SU-DHL-6 (cell line): ENCODE measurements at regions not wholly inside any gene's neighbourhood (a gene's known extent, or its start where the extent isn't known, plus 50 kb on each side); places are given as distances from the start of the nearest gene placed in this dataset.

Experiments used
- H2AFZ ChIP-seq: fragments of 200-600 bp; sonication (generic); 2 replicates; pipeline ENCODE4 v1.6.1; 2014; ENCODE audit warnings: low read depth, mild to moderate bottlenecking, moderate library complexity, mixed read lengths, antibody characterized with exemption, low read length; ENCODE audit not compliant: severe bottlenecking
- H3F3A ChIP-seq: fragments of 200-600 bp; shearing (Covaris generic); 2 replicates; pipeline ENCODE4 v1.6.0; 2016; ENCODE audit warnings: antibody characterized with exemption, mild to moderate bottlenecking; ENCODE audit not compliant: insufficient read depth
- H3K27ac ChIP-seq: fragments of 200-600 bp; sonication (generic); 2 replicates; pipeline ENCODE4 v1.5.1; 2016; ENCODE audit warnings: low read depth, mild to moderate bottlenecking, low read length, moderate library complexity, mixed read lengths
- H3K27me3 ChIP-seq: fragments of 200-600 bp; sonication (generic), shearing (Covaris generic); 2 replicates; pipeline ENCODE4 v1.6.0; 2014; ENCODE audit warnings: mild to moderate bottlenecking, low read length
- H3K36me3 ChIP-seq: fragments of 200-600 bp; sonication (generic); 2 replicates; pipeline ENCODE4 v1.6.1; 2014; ENCODE audit warnings: mild to moderate bottlenecking, low read length, mixed read lengths
- H3K4me2 ChIP-seq: fragments of 300-600, 200-600 bp; shearing (Covaris generic), sonication (generic); 2 replicates; pipeline ENCODE4 v1.6.0; 2014; ENCODE audit warnings: low read length, low read depth, mild to moderate bottlenecking; ENCODE audit not compliant: poor library complexity, severe bottlenecking
- H3K4me3 ChIP-seq: fragments of 200-600 bp; sonication (generic); 2 replicates; pipeline ENCODE4 v1.5.1; 2014; ENCODE audit warnings: antibody characterized with exemption, low read length, mild to moderate bottlenecking, mixed read lengths; ENCODE audit not compliant: insufficient read depth, poor library complexity, severe bottlenecking
- H3K79me2 ChIP-seq: fragments of 200-600 bp; sonication (generic); 2 replicates; pipeline ENCODE4 v1.6.1; 2014; ENCODE audit warnings: mild to moderate bottlenecking, low read length, moderate library complexity; ENCODE audit not compliant: insufficient read depth
- H3K9ac ChIP-seq: fragments of 200-600 bp; sonication (generic); 2 replicates; pipeline ENCODE4 v1.7.0; 2014; ENCODE audit warnings: mild to moderate bottlenecking, low read length
- H3K9me2 ChIP-seq: fragments of 200-600 bp; sonication (generic); replicated peaks from 2 replicates; pipeline ENCODE4 v1.6.1; 2014; ENCODE audit warnings: low read length; ENCODE audit not compliant: insufficient read depth
- H3K9me3 ChIP-seq: fragments of 200-600 bp; sonication (generic); 2 replicates; pipeline ENCODE4 v1.6.1; 2014; ENCODE audit warnings: low read length, mixed read lengths; ENCODE audit not compliant: insufficient read depth
- H4K20me1 ChIP-seq: fragments of 200-600 bp; sonication (generic); 2 replicates; pipeline ENCODE4 v1.6.1; 2014; ENCODE audit warnings: low read depth, mild to moderate bottlenecking, antibody characterized with exemption, low read length, moderate library complexity, mixed read lengths
- CTCF ChIP-seq: fragments of 200-600 bp; sonication (generic); IDR thresholded peaks from one replicate; pipeline ENCODE4 v1.5.1; 2017; ENCODE audit warnings: antibody characterized with exemption, mild to moderate bottlenecking, low read length, moderate library complexity; ENCODE audit not compliant: insufficient read depth, poor library complexity, severe bottlenecking
- EZH2phosphoT487 ChIP-seq: fragments of 200-600 bp; sonication (generic), shearing (Covaris generic); conservative IDR thresholded peaks from 2 replicates; pipeline ENCODE4 v1.6.1; 2018; ENCODE audit warnings: mild to moderate bottlenecking, antibody characterized with exemption, low read length, moderate library complexity, mixed read lengths

- H2AFZ ChIP-seq: no peak overlapping the region
- H4K20me1 ChIP-seq: no peaks in the 10 kb centered on the region
- no peaks in the 10 kb centered on the region for H3K36me3 ChIP-seq
- H3K9me3 ChIP-seq: no peaks in the 10 kb centered on the region
- H3K4me3 ChIP-seq: no peak overlapping the region
- H3K9ac ChIP-seq: no peak overlapping the region
- H3K4me2 ChIP-seq: no peak overlapping the region
- H3F3A ChIP-seq: no peaks in the 10 kb centered on the region
- no peaks in the 10 kb centered on the region for H3K9me2 ChIP-seq
- H3K27me3 ChIP-seq: no peaks in the 10 kb centered on the region
- TF ChIP-seq EZH2phosphoT487: no peak
- TF ChIP-seq CTCF: no peak
- no peaks in the 10 kb centered on the region for H3K79me2 ChIP-seq
- H3K27ac ChIP-seq: no peak overlapping the region
These were observed 220.4 kb upstream of the ARID1B start for GRCh38 chr6:156556811-156557210.

GRCh38 chr6:156555116-156555515 is 222.1 kb upstream of the ARID1B start:
- Histone ChIP-seq H3K4me3 (no peak overlapping the region), H3K9ac (no peak overlapping the region), H3K27me3 (no peaks in the 10 kb centered on the region), H3F3A (no peaks in the 10 kb centered on the region), H4K20me1 (no peaks in the 10 kb centered on the region), H2AFZ (no peak overlapping the region), H3K36me3 (no peaks in the 10 kb centered on the region), H3K9me2 (no peaks in the 10 kb centered on the region), H3K79me2 (no peaks in the 10 kb centered on the region), H3K4me2 (no peak overlapping the region), H3K9me3 (no peaks in the 10 kb centered on the region), H3K27ac (no peak overlapping the region)
- TF ChIP-seq CTCF: no peak
- TF ChIP-seq EZH2phosphoT487: no peak

DNA sequence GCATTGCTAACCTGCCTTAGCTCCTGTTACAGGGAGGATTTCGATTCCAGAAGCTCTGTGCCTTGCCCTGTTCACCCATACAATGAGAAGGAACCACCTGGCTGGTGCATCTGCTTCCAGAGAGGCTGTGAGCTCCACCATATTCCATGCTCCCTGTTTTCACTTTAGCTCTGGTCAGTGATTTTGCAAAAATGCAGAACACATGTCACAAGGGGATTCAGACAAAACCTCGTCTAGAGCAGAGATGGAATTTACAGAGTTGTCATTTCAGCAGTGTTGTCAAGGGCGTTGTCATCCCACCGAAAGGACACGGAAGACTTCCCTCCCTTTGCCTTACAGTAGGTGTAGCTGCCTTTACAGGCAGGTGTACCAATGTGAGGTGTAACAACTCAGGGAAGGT is 223.0 kb upstream of the ARID1B start:
- Histone ChIP-seq H3K27me3 (no peaks in the 10 kb centered on the region), H2AFZ (no peak overlapping the region), H3K79me2 (no peaks in the 10 kb centered on the region), H3K9me2 (no peaks in the 10 kb centered on the region), H3K9me3 (no peaks in the 10 kb centered on the region), H3K9ac (no peak overlapping the region), H3F3A (no peaks in the 10 kb centered on the region), H3K4me2 (no peak overlapping the region), H4K20me1 (no peaks in the 10 kb centered on the region), H3K4me3 (no peak overlapping the region), H3K36me3 (no peaks in the 10 kb centered on the region), H3K27ac (no peak overlapping the region)
- no peak for TF ChIP-seq CTCF
- TF ChIP-seq EZH2phosphoT487: no peak

- Histone ChIP-seq H3K4me2 (no peak overlapping the region), H4K20me1 (no peaks in the 10 kb centered on the region), H3K9me3 (no peaks in the 10 kb centered on the region), H3K27me3 (no peaks in the 10 kb centered on the region), H3K9me2 (no peaks in the 10 kb centered on the region), H3K36me3 (no peaks in the 10 kb centered on the region), H3F3A (no peaks in the 10 kb centered on the region), H3K4me3 (no peak overlapping the region), H2AFZ (no peak overlapping the region), H3K27ac (no peak overlapping the region), H3K9ac (no peak overlapping the region), H3K79me2 (no peaks in the 10 kb centered on the region)
- TF ChIP-seq CTCF (no peak), EZH2phosphoT487 (no peak)
These were observed 224.3 kb upstream of the ARID1B start for GRCh38 chr6:156552849-156553248.
